ENCODE measurements at regions not wholly inside any gene's neighbourhood (a gene's known extent, or its start where the extent isn't known, plus 50 kb on each side); places are given as distances from the start of the nearest gene placed in this dataset.

DNA sequence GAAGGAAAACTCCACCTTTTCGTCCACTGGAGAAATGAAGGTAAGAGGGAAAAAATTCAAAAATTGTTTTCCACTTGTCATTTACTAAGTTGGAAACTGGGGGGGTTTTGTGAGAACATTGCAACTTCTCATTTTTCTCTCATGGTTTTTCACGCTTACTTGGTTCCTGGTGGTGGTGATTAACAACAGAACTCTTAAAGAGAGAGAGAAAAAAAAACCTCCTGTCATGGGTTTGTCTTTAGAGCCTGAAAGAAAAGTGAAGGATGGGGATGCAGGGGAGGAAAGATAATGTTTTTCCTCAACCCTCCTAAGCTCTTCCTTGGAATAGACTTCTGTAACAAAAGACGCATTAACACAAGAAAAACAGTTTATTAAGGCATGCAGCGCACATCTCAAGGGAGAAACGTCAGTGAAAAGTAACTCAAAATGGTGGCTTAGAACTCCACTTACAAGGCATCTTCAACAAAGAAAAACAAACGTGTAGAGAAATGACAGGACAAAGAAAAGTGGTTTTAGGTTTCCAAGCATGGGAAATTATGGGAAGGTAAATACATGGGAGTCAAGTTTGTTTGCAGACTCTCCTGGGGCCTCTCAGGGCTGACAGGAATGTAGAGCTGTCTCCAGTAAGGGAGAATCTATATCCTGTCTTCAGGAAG, 81.9 kb upstream of the ATF7IP start:
- no peak for DNase-seq

DNA sequence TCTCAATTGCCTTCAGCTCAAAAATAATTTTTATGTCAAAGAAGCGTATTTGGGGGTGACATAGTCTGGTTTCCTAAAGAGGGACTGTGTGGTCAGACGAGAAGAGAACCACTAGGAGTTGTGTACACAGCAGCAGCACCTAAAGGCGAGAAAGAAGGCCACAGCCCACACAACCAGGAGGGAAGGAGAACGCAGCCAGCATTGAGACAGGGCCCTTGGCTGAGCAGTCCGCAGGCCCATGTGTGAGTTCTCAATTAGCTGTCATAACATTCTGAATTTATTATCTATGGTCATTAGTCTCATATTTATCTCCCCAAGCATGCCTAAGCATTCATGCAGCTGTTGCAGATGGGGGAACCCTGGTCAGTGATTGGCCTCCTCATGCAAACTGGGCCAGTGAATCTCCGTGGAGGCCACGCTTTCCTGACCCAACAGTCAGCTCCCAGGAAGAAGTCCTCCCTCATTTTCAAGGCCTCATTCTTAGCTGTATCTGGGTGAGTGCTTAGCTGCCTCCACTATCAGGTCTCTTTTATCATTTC, 81.2 kb upstream of the ATF7IP start:
- no peak for DNase-seq

GRCh38 chr12:14289601-14290000, 75.9 kb upstream of the ATF7IP start:
- DNase-seq: no peak

DNA sequence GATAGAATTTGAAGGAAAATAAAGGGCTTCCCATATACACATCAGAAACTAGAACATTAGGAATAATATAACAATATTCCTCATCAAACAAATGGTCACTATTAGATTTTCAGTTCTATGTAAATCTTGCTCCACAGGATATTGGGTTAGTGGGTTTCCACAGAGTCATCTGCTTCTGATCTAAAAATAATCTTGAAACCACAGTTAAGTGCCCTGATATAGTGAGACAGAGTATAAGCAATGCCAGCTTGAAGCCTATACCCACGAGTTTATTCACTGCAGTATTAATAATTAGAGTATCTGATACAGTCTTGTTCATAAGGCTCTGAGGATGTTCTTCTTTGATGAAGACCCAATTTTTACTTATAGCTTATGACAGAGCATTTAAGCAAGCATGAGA, 74.5 kb upstream of the ATF7IP start:
- no peak for DNase-seq

DNA sequence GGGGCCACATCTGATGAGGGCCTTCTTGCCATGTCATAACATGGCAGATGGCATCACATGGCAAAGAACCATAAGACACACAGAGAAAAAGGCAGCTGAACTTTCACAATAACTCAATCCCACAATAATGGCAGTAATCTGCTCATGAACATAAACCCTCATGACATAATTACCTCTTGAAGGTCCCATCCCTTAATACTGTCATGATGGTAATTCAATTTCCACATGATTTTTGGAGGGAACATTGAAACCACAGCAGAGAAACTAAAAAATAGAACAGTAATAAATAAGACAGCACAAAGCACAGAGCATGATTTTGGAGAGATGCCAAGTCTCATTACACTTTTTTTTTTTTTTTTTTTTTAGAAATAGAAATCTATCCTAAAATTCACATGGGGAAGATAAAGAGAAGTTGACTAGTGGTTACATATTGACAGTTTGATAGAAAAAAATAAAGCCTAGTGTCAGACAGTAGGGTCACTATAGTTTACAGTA, 61.8 kb upstream of the ATF7IP start:
- no peak for DNase-seq

- no peak for DNase-seq
Observed at GRCh38 chr12:14307004-14307403, 58.5 kb upstream of the ATF7IP start.

DNA sequence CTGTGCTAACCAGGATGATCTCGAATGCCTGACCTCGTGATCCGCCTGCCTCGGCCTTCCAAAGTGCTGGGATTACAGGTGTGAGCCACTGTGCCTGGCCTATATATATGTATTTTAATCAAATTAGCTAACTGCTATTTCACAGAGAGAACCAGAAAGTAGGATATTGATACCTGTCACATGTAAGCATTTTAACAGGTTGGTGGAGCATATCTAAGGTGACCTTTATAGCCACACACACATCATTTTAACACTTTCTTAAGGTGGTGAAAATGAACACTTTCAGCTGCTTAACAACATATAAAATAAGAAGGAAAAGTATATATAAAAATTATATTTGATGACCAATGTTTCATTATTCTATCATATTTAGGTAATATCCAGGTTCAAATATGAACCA, 57.0 kb upstream of the ATF7IP start:
- DNase-seq: no peak

DNA sequence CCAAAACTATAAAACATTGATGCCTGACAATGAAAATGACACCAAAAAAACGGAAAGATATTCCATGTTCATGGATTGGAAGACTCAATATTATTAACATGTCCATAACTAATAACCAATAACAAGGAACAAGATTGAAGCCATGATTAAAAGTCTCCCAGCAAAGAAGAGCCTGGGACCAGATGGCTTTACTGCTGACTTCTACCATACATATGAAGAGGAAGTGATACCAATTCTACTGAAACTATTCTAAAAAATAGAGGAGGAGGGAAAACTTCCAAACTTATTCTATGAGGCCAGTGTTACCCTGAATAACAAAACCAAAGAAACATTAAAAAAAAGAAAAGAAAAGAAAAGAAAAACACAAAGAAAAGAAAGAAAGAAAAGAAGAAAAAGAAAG, 54.6 kb upstream of the ATF7IP start:
- no peak for DNase-seq

DNA sequence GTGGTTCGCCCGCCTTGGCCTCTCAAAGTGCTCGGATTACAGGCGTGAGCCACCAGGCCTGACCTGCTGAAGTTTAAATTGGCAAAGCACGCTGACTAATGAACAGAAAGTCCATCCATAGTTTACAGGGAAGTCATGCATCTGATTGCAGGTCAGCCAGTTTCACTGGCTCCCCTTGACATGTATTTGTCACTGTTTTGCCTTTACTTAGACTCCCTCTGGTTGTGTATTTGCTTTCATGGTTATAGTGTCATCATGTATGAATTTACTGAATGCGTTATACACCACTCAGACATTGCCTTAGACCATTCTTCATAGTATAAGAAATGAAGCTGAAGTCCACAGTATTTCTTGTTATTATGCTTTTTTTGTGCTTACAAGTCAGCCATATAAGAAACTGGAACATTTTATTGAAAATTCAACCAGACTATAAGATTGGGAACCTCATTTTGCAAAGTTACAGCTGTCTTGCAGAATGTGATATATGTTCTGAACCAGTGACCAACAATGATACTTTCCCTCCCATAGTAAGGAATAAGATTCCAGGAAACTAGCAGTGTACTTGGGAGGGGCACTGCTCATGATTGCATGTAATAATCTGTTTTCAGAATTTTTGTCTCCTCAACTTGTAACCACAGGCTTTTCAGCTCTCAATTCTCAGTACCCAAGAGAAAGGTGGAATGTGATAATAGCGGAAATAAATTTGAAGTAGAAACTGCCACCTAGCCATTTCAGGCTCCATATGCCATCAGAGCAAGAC, 51.9 kb upstream of the ATF7IP start:
- no peak for DNase-seq

GRCh38 chr12:14314801-14315200, 50.7 kb upstream of the ATF7IP start:
- no peak for DNase-seq

- DNase-seq: no peak
Observed at GRCh38 chr12:14315501-14315900, 50.0 kb upstream of the ATF7IP start.
